ENCODE measurements at regions not wholly inside any gene's neighbourhood (a gene's known extent, or its start where the extent isn't known, plus 50 kb on each side); places are given as distances from the start of the nearest gene placed in this dataset.

GRCh38 chr3:17947833-17948232 is 205.4 kb upstream of the TBC1D5 start:
- no peak for TF ChIP-seq CTCF (IDR thresholded peaks at IDR 0.05; ENCODE audit: insufficient read depth, missing control alignments)
- FAIRE-seq (no peak), DNase-seq (ENCODE audit: insufficient read length, low spot score) (no peak)

- DNase-seq (ENCODE audit: insufficient read length, low spot score) (no peak), FAIRE-seq (no peak)
These were observed 204.2 kb upstream of the TBC1D5 start for GRCh38 chr3:17946619-17947018.

GRCh38 chr3:17945799-17946399 is 203.5 kb upstream of the TBC1D5 start:
- TF ChIP-seq CTCF (IDR thresholded peaks at IDR 0.05; ENCODE audit: insufficient read depth, missing control alignments) = no peak
- DNase-seq (ENCODE audit: insufficient read length, low spot score) = no peak
- FAIRE-seq = no peak

More at GRCh38 chr3:17946619-17947018, 204.2 kb upstream of the TBC1D5 start:
- no peak for TF ChIP-seq CTCF (IDR thresholded peaks at IDR 0.05; ENCODE audit: insufficient read depth, missing control alignments)

- FAIRE-seq = no peak
These were observed 202.8 kb upstream of the TBC1D5 start for GRCh38 chr3:17945018-17945798.

GRCh38 chr3:17942856-17943255 is 200.4 kb upstream of the TBC1D5 start:
- TF ChIP-seq CTCF (IDR thresholded peaks at IDR 0.05; ENCODE audit: insufficient read depth, missing control alignments) = no peak
- no peak for DNase-seq (ENCODE audit: insufficient read length, low spot score)
- FAIRE-seq = no peak

More at GRCh38 chr3:17945018-17945798, 202.8 kb upstream of the TBC1D5 start:
- DNase-seq (ENCODE audit: insufficient read length, low spot score) = no peak
- TF ChIP-seq CTCF (IDR thresholded peaks at IDR 0.05; ENCODE audit: insufficient read depth, missing control alignments) = no peak

DNA sequence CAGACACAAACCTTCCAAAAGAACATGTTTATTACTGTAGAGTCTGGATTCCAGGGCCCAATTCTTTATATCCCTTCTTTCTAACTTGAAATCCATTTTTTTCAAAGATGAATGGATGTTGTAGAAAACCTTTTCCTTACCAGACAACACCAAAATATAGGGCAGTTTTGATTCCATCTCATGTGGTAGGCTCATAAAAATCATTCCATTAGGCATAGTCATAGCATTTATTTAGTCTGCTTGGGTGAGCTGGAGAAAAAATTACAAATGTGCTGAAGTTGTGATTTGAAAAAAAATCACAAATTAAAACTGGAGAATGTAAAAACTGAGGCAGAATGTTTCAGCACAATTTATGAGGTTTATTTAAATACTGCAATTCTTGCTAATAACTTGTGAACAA is 199.3 kb upstream of the TBC1D5 start:
- DNase-seq (ENCODE audit: insufficient read length, low spot score) (no peak), FAIRE-seq (no peak)
- no peak for TF ChIP-seq CTCF (IDR thresholded peaks at IDR 0.05; ENCODE audit: insufficient read depth, missing control alignments)

GRCh38 chr3:17941152-17941551 is 198.7 kb upstream of the TBC1D5 start:
- FAIRE-seq (no peak), DNase-seq (ENCODE audit: insufficient read length, low spot score) (no peak)
- no peak for TF ChIP-seq CTCF (IDR thresholded peaks at IDR 0.05; ENCODE audit: insufficient read depth, missing control alignments)

All from D721Med (cell line).